ENCODE measurements at regions not wholly inside any gene's neighbourhood (a gene's known extent, or its start where the extent isn't known, plus 50 kb on each side); places are given as distances from the start of the nearest gene placed in this dataset.
"Not testable (repeated sequence)": the region's sequence is repeated elsewhere in the genome, so short reads cannot be mapped to it uniquely, and the experiment has no call there.

DNA sequence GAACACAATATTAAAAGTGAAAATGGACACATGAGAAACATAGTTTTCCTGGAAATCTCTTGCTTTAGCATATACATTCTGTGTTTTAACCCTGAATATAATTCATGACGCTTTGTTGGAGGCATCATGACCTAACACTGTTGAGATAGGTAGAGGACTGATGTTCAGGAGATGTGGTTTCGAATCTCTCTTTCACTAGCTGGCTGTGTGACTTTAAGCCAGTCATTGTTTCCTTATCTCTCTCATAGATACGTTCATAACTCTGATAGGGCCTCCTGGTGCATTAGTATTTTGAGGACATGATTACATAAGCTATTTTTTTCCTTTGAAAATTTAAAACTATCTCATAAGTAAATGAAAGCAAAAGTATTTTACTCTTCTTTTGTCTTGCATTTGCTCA, 179.0 kb upstream of the DTNA start:
- TF ChIP-seq, protein P1, sequence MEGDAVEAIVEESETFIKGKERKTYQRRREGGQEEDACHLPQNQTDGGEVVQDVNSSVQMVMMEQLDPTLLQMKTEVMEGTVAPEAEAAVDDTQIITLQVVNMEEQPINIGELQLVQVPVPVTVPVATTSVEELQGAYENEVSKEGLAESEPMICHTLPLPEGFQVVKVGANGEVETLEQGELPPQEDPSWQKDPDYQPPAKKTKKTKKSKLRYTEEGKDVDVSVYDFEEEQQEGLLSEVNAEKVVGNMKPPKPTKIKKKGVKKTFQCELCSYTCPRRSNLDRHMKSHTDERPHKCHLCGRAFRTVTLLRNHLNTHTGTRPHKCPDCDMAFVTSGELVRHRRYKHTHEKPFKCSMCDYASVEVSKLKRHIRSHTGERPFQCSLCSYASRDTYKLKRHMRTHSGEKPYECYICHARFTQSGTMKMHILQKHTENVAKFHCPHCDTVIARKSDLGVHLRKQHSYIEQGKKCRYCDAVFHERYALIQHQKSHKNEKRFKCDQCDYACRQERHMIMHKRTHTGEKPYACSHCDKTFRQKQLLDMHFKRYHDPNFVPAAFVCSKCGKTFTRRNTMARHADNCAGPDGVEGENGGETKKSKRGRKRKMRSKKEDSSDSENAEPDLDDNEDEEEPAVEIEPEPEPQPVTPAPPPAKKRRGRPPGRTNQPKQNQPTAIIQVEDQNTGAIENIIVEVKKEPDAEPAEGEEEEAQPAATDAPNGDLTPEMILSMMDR (IDR thresholded peaks at IDR 0.05; ENCODE audit: insufficient read depth, low read length, poor library complexity, severe bottlenecking), result no peak
- no peak for DNase-seq (ENCODE audit: extremely low read depth, insufficient read length)
- no peak overlapping the region for H3K4me3 ChIP-seq (replicated peaks; ENCODE audit: low read depth, low read length)
- no peaks in the 10 kb centered on the region for H3K27me3 ChIP-seq (replicated peaks; ENCODE audit: control insufficient read depth, insufficient read depth, low read length)
- no peaks in the 10 kb centered on the region for H3K36me3 ChIP-seq (ENCODE audit: control insufficient read depth, insufficient read depth, low read length)

DNA sequence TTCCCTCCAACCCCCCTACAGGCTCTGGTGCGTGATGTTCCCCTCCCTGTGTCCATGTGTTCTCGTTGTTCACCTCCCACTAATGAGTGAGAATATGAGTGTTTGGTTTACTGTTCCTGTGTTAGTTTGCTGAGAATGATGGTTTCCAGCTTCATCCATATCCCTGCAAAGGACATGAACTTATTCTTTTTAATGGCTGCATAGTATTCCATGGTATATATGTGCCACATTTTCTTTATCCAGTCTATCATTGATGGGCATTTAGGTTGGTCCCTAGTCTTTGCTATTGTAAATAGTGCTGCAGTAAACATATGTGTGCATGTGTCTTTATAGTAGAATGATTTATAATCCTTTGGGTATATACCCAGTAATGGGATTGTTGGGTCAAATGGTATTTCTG, 175.5 kb upstream of the DTNA start:
- H3K36me3 ChIP-seq (ENCODE audit: control insufficient read depth, insufficient read depth, low read length); H3K4me3 ChIP-seq (replicated peaks; ENCODE audit: low read depth, low read length); DNase-seq (ENCODE audit: extremely low read depth, insufficient read length); H3K27me3 ChIP-seq (replicated peaks; ENCODE audit: control insufficient read depth, insufficient read depth, low read length): not testable (repeated sequence)

DNA sequence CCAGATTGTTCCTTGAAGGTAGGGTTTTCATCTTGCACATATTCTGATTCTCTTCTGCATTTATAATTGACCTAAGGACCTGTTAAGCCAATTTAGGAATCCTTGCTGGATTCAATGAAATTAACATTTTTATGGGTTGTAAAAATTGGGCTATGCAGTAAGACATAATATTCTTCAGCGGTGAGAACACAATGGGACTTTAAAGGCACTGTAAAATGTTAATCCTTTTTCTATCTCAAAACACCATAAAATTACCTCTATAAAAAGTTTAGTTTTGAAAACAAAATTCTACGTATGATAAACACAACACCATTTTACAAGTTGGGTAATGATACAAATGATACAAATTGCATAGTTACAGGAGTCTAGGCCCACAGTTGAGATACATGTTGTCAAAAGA, 169.2 kb upstream of the DTNA start:
- DNase-seq (ENCODE audit: extremely low read depth, insufficient read length), result no peak
- no peak overlapping the region for H3K4me3 ChIP-seq (replicated peaks; ENCODE audit: low read depth, low read length)
- no peaks in the 10 kb centered on the region for H3K36me3 ChIP-seq (ENCODE audit: control insufficient read depth, insufficient read depth, low read length)
- TF ChIP-seq, protein P1 (IDR thresholded peaks at IDR 0.05; ENCODE audit: insufficient read depth, low read length, poor library complexity, severe bottlenecking), result no peak
- H3K27me3 ChIP-seq (replicated peaks; ENCODE audit: control insufficient read depth, insufficient read depth, low read length), result no peaks in the 10 kb centered on the region

DNA sequence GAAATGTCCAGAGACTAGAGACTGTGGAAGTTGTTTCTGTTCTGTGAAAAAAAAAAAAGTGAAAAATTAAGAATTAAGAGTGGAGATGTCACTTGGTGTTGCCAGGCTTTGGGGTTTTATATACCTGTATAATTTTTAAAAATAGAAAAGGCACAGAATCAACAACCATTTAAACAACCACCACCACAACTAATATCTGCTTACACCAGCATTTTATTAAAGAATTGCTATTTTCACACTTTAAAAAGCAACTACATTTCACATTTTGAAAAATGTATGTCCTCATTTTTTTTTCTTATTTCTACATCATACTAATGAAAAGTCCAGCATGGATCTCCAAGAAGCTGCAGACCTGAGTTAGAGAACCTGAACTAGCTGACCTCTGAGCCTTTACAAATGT, 167.5 kb upstream of the DTNA start:
- Histone ChIP-seq H3K36me3 (ENCODE audit: control insufficient read depth, insufficient read depth, low read length) (no peaks in the 10 kb centered on the region), H3K27me3 (replicated peaks; ENCODE audit: control insufficient read depth, insufficient read depth, low read length) (no peaks in the 10 kb centered on the region), H3K4me3 (replicated peaks; ENCODE audit: low read depth, low read length) (no peak overlapping the region)
- no peak for DNase-seq (ENCODE audit: extremely low read depth, insufficient read length)
- TF ChIP-seq, protein P1 (IDR thresholded peaks at IDR 0.05; ENCODE audit: insufficient read depth, low read length, poor library complexity, severe bottlenecking), result no peak

DNA sequence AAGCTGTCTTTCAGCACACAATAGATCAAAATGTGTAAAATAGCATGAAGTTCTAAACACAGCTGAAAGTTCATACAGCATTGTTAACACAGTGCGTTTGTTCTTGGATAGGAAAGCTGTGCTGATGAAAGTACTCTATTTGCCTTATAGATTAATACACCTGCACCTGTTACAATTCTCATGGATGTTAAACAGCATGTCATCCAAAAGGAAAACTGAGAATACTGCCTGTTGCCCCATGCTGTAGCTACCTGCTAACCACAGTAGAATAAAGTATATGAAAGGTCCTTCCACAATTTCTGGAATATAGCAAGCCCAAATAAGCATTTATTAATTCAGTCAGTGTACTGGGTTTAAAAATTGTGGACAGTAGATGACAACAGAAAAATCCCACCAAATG, 166.7 kb upstream of the DTNA start:
- no peak for DNase-seq (ENCODE audit: extremely low read depth, insufficient read length)
- Histone ChIP-seq H3K4me3 (replicated peaks; ENCODE audit: low read depth, low read length) (no peak overlapping the region), H3K36me3 (ENCODE audit: control insufficient read depth, insufficient read depth, low read length) (no peaks in the 10 kb centered on the region), H3K27me3 (replicated peaks; ENCODE audit: control insufficient read depth, insufficient read depth, low read length) (no peaks in the 10 kb centered on the region)
- TF ChIP-seq, protein P1 (IDR thresholded peaks at IDR 0.05; ENCODE audit: insufficient read depth, low read length, poor library complexity, severe bottlenecking), result no peak

DNA sequence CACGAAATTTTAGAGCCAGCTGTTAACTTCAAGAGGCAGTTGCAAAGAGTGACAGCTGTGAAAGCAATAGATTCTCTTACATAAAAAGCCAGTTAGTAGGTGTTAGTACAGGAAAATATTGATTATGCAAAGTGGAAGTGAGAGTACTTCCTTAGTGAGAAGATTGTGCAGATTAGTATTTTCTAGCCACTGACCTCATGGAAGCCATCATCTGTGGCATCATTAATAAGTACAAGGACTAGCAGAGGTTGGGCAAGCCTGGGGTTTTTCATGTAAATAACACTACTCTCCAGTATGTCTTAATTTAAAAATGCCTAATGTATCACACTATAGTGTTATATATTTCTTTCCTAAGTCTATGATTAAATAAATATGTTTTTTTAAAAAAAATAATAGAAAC, 166.2 kb upstream of the DTNA start:
- peak; percentile 10 for DNase-seq (ENCODE audit: extremely low read depth, insufficient read length)
- TF ChIP-seq, protein P1 (IDR thresholded peaks at IDR 0.05; ENCODE audit: insufficient read depth, low read length, poor library complexity, severe bottlenecking), result no peak
- Histone ChIP-seq H3K27me3 (replicated peaks; ENCODE audit: control insufficient read depth, insufficient read depth, low read length) (no peaks in the 10 kb centered on the region), H3K36me3 (ENCODE audit: control insufficient read depth, insufficient read depth, low read length) (no peaks in the 10 kb centered on the region), H3K4me3 (replicated peaks; ENCODE audit: low read depth, low read length) (no peak overlapping the region)

Measured in GM06990 (cell line).